ENCODE measurements at regions not wholly inside any gene's neighbourhood (a gene's known extent, or its start where the extent isn't known, plus 50 kb on each side); places are given as distances from the start of the nearest gene placed in this dataset.
"Not testable (repeated sequence)": the region's sequence is repeated elsewhere in the genome, so short reads cannot be mapped to it uniquely, and the experiment has no call there.

DNA sequence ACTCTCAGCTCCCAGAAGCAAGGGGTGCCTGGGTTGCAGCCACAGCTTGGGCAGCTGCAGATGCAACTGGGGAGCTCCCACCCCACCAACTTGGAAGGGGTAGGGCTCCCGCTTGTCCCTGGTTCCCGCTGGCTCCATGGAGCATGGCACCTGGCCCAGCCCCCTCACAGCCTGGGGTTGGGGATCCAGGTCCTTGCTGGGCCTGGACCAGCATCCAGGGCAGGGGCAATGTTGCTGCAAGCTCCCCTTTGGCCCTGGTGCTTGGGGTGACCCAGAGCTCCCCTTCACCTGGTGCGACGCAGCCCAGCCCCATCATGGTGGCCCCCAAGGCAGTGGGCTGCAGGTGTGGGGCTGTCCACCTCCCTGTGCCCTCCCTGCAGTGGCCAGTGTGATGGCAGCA lies 99.6 kb upstream of the FRMD4B start:
- DNase-seq (ENCODE audit: low read depth in 2 of 2) = no peak

DNA sequence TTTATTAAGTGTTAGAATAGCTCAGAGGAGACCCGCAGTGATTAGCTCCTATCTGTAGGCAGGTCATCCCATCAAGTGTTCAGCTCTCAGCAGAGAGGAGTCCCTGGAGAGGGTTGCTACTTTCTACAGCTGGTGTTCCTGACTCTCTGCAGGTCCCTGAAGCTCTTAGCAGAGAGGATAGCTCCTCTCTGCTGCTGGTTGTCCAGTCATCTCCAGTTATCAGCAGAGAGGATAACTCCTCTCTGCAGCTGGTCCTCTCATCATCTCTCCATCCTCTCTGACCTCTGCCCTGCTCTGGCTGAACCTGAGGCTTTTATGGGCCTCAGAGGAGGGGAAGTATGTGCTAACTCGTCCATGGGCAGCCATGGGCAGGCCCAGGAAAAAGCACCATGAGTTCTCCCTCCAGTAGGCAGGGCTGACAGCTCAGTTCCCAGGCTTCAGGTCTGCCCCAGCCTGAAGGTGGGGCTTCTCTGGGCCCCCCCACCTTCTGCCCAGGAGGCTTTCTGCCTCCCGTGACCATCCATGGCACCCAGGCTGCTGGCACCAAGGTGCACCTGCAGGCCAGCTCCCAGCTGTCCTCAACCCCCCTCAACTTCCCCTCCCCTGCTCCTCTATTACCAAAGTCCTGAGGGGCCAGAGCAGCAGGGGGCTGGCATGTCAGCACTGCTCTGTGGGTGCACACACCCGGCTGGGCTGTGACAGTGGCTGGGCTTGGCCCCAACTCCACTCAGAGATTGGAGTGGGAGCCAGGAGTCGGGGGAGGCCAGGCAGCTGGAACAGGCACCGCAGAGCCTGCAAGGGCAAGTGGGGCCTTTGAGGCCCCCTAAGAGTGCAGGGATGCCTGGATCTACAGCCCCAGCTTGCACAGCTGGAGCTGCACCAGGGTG lies 98.9 kb upstream of the FRMD4B start:
- no peak for DNase-seq (ENCODE audit: low read depth in 2 of 2)

DNA sequence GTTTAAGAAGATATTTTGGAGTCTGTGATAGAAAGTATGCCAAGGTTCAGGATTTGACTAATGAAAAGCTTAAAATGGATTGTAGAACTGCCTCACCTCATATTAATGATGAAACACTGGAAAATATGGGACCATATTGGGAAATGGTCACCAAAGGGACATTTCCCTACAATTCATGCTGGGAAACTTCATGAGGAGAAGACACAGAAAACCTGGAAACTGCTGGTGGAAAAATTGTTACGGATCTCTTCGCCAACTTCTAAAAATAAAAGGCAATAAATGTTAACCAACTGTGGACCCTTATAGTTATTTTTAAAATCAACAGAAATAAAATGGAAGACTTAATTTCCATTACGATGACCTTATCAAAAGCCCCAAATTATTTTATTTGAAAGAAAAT lies 97.6 kb upstream of the FRMD4B start:
- DNase-seq (ENCODE audit: low read depth in 2 of 2) = no peak

GRCh38 chr3:69480986-69481385 lies 95.1 kb upstream of the FRMD4B start:
- DNase-seq (ENCODE audit: low read depth in 2 of 2) = not testable (repeated sequence)

GRCh38 chr3:69474186-69474585 lies 88.3 kb upstream of the FRMD4B start:
- no peak for DNase-seq (ENCODE audit: low read depth in 2 of 2)

DNA sequence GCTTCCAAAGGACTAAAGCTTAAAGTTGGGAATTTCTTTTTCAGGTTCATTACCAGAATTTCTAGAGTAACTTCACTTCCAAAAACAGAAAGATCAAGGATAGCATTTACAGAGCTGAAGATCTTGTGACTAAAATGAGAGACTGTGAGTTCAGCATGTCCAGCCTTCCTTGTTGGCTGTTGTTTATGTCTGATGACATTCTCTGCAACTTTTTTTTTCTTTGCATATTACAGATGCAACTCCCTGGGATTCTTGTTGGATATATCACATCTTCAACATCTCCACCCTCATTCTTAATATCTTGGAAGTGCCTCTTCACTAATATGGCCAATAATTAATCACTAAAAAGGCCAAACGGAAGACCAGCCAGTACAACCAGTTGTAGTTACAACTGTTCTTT lies 86.2 kb upstream of the FRMD4B start:
- no peak for DNase-seq (ENCODE audit: low read depth in 2 of 2)

GRCh38 chr3:69463531-69463930 lies 77.6 kb upstream of the FRMD4B start:
- no peak for DNase-seq (ENCODE audit: low read depth in 2 of 2)

DNA sequence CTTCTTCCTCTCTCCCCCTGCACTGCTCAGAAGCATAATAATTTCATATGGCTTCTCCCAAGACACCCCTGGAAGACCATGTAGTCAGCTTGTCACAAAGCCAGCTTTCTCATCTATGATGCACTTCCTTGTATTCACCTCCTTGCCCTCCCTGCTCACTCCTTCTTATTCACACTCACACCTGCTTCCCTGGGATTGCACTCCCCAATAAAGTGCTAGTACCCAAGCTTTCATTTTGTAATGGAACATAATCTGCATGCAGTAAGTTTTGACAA lies 76.9 kb upstream of the FRMD4B start:
- no peak for DNase-seq (ENCODE audit: low read depth in 2 of 2)

GRCh38 chr3:69462022-69462825 lies 76.3 kb upstream of the FRMD4B start:
- DNase-seq (ENCODE audit: low read depth in 2 of 2) = no peak

- DNase-seq (ENCODE audit: low read depth in 2 of 2) = no peak
These were observed 74.1 kb upstream of the FRMD4B start for GRCh38 chr3:69460034-69460433.

DNA sequence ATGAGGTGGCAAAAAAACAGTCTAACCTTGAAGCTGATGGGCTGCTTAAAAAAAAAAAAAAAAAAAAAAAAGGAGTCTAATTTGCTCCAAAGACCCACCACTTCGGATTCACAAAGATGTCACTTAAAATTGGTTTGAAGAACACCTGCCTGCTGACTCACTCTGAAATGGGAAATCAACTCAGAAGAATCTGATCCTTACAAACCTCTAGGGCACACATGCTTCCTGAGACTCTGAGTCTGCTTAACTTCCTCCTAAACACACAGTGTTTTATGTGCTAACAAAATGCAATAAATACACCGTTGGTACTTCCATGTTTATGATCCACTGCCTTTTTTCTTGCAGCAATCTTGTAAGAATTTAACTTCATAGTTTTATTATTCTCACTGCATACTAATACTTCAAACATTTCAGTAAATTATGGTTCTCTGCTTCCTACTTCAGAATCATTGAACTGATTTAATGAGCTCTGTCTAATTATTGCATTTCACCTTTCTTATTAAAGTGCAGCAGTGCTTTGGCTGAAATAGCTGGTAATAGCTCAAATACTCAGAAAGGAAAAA lies 73.0 kb upstream of the FRMD4B start:
- DNase-seq (ENCODE audit: low read depth in 2 of 2) = no peak

GRCh38 chr3:69456631-69457030 lies 70.7 kb upstream of the FRMD4B start:
- no peak for DNase-seq (ENCODE audit: low read depth in 2 of 2)

DNA sequence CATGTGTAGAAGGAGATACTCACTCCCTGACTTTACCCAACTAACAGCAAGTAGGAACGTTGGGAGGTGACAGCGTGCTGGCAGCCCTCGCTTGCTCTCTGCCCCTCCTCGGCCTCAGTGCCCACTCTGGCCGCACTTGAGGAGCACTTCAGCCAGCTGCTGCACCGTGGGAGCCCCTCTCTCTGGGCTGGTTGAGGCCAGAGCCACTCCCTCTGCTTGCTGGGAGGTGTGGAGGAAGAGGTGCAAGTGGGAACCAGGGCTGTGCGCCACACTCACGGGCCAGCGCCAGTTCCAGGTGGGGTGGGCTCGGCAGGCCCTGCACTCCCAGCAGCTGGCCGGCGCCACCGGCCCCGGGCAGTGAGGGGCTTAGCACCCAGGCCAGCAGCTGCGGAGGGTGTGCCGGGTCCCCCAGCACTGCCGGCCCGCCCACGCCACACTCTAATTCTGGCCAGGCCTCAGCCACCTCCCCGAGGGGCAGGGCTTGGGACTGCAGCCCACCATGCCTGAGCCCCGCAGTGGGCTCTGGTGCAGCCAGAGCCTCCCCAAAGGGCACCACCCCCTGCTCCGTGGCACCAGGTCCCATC lies 68.4 kb upstream of the FRMD4B start:
- no peak for DNase-seq (ENCODE audit: low read depth in 2 of 2)

DNA sequence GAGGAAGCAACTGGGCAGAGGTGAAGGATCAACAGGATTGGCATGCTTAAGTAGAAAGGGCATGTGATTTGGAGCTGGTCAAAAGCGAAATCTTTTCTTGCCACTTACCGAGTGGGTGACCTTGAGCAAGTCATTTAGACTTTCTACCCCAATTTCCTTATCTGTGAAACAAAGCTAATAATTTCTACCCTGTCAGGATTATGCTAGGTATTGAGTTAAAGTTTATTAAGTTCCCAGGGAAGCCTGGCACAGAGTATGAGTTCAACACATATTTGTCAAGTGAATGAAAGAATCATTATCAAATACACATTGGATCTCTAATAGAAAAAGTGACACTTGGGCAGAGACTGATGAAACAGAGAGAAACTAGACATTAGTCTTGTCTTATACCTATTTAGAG lies 66.4 kb upstream of the FRMD4B start:
- DNase-seq (ENCODE audit: low read depth in 2 of 2) = no peak

GRCh38 chr3:69451594-69451993 lies 65.7 kb upstream of the FRMD4B start:
- no peak for DNase-seq (ENCODE audit: low read depth in 2 of 2)

DNA sequence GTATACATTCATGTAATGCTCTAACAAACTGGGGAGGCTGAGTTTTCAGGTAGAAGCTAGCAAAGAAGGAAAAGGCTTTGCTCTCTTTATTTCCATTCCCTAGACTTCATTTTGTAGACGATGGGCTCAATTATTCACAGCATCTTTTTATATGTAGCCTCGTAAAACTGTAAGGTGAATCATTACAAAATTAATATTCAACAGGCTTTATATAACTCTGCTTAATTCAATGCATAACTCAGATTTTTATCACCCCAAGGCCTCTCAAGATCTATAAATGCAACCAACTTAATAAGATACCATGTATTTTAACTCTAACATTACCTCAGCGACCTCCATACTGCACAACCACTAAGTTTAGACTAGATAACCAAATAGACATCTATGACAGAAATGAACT lies 63.0 kb upstream of the FRMD4B start:
- no peak for DNase-seq (ENCODE audit: low read depth in 2 of 2)

- DNase-seq (ENCODE audit: low read depth in 2 of 2) = no peak
These were observed 60.6 kb upstream of the FRMD4B start for GRCh38 chr3:69446402-69447072.

DNA sequence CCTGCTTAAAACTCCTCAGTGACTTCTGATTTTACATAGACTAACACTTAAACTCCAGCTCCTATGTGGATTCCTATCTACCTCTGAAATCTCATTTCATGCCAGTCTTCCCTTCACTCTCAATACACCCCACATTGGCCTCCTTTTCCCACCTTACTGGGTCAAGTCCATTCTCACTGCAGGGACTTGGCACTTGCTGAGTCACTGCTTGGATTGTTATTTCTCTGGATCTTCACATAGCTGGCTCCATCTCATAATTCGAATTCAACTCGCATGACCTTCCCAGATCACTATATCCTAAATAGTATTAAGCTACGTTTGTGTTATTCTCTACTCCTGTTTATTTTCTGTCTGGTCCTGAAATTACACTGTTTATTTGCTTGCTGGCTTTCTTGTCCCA lies 59.6 kb upstream of the FRMD4B start:
- no peak for DNase-seq (ENCODE audit: low read depth in 2 of 2)

DNA sequence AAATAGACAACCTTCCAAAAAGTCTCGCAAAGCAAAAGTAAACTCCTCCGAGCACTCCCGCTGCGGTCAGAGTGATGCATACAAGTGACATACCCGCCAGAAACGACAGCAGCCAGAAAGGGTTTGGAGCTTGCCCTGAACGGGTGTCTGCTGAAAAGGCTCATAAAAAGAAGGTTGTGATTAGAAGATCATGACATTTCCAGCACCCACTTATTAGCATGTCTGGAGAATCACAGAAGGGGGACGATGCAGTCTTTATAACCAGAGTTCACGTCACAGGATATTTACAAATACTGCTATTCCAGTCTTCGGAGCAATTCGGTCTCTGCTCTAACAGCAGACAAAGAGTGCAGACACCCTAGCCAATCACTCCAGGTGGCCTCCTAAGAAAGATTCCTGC lies 59.1 kb upstream of the FRMD4B start:
- DNase-seq (ENCODE audit: low read depth in 2 of 2) = no peak

- DNase-seq (ENCODE audit: low read depth in 2 of 2) = no peak
These were observed 57.6 kb upstream of the FRMD4B start for GRCh38 chr3:69443457-69443920.

DNA sequence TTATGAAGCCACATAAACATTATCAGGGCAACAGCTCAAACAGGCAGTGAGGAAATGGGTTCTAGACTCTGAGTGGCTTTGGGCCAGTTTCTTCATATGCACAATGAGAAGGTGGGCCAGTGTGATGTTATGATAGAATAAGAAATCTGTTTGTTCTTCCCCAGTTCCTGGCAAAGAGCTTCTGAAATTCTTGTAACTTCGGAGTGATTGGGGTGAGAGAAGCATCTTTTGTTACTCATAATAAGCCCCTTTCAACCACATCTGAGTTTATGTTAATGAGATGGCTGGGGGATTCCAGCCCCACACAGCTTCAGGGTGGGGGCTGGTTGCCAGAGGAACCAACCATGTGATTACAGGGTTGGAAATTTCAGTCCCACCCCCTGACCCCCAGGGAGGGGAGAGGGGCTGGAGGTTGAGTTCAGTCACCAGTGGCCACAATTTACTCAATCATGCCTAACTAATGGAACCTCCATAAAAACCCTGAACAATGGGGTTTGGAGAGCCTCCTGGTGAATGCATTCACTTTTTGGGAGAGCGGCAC lies 57.0 kb upstream of the FRMD4B start:
- DNase-seq (ENCODE audit: low read depth in 2 of 2) = no peak

GRCh38 chr3:69441732-69442131 lies 55.8 kb upstream of the FRMD4B start:
- no peak for DNase-seq (ENCODE audit: low read depth in 2 of 2)

Measured in fibroblast of skin of left quadriceps (primary cell).